HUDEP-2 (cell line): ENCODE measurements at regions not wholly inside any gene's neighbourhood (a gene's known extent, or its start where the extent isn't known, plus 50 kb on each side); places are given as distances from the start of the nearest gene placed in this dataset.

Experiments used
- DNase-seq, 76 experiments: peaks; one replicate each; lab custom pipeline; 2025; ENCODE audit not compliant: unreplicated experiment in 76 of 76; lab: John Stamatoyannopoulos, UW

DNA sequence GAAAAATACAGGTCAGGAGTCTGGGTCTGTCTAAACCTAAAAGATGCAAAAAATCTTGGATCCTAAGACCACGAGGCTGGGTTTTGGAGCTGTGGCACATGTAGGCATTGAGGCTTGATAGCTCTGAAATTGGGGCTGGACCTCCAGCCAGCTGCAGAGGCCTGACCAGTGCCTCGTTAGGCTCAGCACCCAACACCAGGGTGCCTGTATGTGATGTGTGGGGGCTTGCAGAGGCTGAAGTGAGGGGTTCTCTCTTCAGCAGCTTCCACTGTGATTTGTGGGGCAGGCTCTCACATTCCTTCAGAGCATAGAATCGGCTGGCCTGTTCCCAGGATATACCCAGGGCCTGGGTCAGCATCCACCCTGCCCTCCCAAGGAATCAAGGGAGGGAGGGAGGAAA is 247.8 kb downstream of the BUB3 start:
- DNase-seq: no peak

DNA sequence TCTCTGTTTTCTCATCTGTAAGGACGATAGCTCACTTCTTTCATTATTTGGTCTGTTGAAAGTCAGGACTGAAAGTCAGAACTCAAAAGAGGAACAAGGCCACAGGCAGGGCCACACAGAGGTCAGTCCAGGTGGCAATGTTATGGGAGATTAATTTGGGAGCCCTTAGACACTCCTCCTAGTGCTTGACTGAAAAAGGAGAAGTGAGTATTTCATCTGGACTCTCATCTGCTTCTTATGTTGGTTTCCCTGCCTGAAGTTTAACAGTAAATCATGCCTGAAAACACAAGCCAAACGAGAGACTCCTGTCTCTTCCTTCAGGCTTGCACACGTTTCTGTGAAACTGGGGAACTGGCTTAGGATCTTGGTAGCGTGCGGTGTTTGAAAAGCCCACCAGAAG is 248.5 kb downstream of the BUB3 start:
- no peak for DNase-seq

GRCh38 chr10:123404357-123404756 is 250.2 kb downstream of the BUB3 start:
- DNase-seq: no peak

- DNase-seq: no peak
Observed at GRCh38 chr10:123408660-123409059, 254.5 kb downstream of the BUB3 start.

- no peak for DNase-seq
Observed at GRCh38 chr10:123409426-123409825, 255.2 kb downstream of the BUB3 start.

GRCh38 chr10:123409884-123410283 is 255.7 kb downstream of the BUB3 start:
- DNase-seq: no peak

GRCh38 chr10:123413353-123413752 is 252.8 kb upstream of the GPR26 start:
- no peak for DNase-seq

DNA sequence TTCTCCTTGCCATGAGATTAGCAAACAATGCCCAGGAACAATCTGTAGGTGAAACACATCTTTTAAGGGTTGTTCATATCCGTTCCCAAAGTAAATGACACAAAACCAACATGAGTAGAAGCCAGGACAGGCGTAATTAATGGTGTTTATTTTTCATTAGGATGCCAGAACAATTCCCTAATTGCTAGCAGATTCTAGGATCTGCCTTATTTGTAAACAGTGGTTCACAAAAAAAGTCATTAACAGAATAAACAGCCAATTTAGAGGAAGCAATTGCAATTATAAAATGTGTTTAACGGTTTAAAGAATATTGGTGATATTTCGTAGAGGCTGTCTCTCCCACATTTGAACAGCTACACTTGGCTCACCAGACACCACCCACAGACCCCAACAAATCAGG is 250.6 kb upstream of the GPR26 start:
- DNase-seq: no peak

DNA sequence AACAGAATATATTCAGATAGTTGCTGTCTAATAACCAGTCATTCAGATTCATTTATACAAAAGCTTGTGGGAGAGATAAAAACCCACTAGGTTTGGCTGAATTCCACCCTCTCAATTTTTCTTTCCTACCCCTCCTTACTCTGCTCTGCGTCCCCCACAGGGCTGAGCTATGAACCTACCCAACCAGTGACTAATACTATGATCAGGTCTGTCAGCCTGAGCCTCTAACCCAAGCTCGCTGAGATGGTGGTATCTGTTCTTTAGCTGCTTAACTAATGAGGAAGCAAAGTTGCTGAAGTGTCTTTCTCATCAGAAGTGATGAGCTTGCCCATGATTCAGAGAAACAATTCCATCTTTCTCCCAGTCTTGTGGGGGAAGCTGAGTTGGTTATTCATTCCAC is 248.7 kb upstream of the GPR26 start:
- DNase-seq: no peak

DNA sequence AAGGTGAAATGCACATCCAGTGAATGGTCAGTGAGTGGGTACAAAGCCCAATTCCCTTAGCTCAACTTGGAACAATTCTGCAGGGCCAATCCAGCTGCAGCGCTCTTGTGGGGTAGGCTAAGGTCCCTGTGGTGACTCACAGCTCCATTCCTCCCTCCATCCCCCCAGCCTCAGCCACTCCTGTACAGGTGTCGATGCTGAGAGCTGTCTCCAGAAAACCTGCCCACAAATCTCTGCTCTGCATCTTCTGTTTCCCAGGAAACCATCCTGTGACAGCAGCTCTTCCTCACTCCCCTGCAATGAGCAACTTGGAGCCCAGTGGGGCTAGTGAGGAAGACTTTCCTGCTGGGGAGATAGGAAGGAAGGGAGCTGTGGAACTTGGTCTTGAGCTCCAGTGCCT is 244.7 kb upstream of the GPR26 start:
- DNase-seq: no peak

DNA sequence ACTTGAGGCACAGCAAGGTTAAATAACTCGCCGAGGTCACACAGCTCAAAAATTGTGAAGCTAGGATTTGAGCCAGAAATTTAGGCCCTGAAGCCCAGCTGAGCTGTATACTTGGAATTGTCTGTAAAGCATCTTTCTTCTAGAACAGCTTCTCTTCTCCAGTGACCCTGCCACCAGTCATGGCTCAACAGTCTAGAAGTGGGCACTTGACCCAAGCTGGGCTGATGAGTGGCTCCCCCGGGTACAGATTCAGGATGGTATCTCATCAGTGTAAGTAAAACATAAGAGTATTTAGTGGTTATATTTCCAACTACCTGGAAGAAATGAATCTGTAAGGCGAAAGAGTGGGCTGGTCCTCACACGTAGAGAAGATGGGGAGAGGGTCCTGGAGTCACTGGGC is 243.9 kb upstream of the GPR26 start:
- no peak for DNase-seq

- DNase-seq: no peak
Observed at GRCh38 chr10:123424537-123424936, 241.6 kb upstream of the GPR26 start.

DNA sequence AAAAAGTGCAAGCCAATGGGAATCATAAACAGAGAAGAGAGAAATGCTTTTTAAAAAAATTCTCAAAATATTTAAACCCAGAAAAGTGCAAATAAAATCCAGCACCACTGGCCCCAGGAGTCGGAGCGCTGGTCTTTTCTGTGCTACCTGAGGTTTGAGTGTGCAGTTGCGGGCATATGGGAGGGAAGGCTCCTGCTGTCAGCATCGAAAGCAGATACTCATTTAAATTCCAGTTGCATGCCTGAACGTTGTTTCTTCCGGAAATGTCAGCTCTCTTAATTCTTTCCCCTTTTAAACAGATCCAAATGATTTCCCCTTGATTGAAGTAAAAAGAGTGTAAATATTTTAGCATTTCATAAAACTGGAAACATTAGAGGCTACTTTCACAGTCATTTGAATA is 240.5 kb upstream of the GPR26 start:
- no peak for DNase-seq

DNA sequence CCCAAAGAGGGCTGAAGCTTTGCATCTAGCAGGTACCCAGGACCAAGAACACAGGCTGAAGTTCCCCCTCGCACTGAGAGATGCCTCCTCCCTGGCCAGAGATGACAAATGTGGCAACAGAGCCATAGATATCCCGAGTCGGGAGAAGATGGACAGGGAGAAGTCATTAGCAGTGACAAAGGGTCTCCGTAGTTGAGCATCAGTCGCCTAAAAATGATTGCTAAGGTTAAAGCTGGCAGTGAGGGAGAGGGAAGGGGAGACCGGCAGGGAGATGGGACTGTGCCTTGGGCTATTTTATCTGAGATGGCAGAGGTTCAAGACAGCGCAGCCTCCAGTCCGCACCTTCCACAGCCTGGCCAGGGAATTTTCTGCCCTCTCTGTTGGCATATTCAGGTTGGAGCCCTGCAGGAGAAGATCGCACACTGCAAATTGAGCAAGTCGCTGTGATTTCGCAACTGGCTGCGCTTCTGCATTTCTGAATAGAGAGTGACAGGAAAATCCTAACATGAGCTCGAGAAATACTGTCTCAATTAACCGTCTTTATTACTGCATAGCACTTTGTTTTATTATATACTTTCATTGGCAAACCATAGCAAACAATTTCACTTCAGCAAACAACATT is 238.9 kb upstream of the GPR26 start:
- no peak for DNase-seq

DNA sequence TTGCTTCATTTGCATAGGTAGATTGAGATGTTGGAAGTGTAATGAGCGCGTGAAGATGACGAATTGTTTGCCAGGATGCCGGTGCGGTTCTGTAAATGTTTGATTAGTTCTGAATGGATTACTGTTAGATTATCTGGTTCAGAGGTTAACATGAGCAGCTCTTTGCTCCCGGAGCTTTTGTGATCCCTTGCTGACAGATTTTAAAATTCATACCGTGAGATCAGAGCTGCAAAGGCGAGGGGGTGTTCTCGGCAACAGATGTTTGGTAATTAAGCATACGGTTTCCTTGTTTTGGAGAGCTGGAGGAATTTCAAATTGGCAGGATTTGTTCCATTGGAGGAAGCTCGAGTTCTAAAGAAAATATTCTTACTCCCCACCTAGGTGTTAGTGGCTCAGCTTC is 237.8 kb upstream of the GPR26 start:
- no peak for DNase-seq

DNA sequence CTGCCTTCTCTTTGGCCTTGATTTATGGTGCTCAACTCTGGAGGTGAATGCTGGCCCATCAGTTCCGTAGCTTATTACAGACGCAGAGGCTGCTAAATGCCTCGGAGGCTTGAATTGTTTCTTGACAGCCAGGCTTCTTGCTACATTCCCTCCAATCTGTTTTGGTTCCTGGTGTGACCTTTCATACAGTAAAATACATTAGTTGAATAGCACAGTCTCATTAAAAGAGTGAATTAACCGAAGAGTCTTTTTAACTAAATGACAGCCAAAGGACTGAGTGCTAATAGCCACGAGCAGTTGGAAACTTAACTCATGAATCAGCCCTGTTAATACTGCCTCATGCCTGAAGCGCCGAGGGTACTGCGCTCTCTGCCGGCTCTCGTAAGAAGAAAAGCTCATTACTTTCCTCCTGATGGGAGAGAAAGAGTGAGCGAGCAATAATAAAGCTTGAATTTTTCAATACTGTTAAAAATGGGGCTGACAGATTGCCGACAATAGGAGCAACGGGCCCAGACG is 236.4 kb upstream of the GPR26 start:
- no peak for DNase-seq

- no peak for DNase-seq
Observed at GRCh38 chr10:123433539-123433938, 232.6 kb upstream of the GPR26 start.

DNA sequence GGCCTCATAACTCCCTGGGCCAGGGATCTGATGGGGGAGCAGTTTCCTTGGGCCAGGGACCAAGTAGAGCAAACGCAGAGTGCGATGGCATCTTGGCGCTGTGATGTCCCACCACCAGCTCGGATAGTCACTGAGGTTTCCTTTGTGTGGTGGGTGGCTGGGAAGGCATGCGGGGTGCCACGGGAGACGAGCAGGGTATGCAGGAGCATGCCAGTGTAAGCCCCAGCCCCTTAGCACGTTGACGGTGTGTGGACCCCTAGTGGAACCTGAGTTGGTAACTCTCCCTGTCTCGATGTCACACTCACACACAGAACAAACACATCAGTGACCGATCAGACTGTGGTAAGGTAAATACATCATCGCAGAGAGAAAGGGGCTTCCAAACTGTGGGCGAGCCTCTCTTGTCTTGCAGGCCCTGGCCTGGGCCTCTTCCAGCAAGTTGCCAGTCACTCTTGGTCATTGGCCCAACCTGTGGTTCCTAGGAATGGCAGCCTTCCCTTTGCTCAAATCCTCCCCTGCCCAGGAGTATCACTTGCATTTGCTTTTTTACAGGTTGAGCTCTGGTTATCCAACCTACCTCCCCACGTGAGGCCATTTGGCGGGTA is 231.6 kb upstream of the GPR26 start:
- DNase-seq: no peak

DNA sequence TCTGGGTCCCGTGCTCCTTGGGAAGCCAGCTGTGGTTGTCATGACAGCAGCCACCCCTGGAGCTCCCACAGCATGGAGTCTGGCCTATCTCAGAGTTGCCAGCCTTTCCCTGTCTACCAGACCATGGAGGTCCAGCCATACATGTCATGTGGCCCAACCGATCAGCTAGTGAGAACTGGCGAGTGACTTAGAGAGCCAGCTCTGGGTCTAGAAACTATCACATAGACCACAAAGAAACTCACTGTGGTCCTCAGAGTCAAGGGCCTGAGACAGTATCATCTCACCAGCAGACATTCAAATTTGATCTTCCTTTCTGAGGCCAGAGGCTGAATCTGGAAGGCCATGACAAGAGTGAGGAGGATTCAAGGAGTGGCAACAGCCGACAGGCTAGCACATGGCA is 223.3 kb upstream of the GPR26 start:
- DNase-seq: no peak

DNA sequence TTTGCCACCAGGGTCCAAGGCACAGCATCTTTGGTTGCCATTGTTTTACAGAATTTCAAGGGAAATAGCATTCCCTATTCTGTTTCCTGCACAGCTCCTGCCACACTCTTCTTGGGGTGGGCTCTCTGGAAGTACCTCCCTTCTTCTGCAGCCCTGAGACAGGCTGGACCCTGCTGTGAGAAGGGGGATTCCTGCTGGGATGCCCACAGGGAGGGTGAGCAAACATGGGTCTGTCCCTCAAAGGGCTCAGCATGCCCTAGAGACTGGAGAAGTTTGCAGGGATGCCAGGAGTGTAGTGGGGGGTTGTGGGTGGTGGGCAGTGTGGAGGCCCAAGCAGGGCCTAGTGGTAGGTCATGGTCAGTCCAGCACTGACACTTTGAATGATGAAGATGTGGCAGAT is 222.2 kb upstream of the GPR26 start:
- DNase-seq: no peak

GRCh38 chr10:123445261-123445775 is 220.8 kb upstream of the GPR26 start:
- no peak for DNase-seq

DNA sequence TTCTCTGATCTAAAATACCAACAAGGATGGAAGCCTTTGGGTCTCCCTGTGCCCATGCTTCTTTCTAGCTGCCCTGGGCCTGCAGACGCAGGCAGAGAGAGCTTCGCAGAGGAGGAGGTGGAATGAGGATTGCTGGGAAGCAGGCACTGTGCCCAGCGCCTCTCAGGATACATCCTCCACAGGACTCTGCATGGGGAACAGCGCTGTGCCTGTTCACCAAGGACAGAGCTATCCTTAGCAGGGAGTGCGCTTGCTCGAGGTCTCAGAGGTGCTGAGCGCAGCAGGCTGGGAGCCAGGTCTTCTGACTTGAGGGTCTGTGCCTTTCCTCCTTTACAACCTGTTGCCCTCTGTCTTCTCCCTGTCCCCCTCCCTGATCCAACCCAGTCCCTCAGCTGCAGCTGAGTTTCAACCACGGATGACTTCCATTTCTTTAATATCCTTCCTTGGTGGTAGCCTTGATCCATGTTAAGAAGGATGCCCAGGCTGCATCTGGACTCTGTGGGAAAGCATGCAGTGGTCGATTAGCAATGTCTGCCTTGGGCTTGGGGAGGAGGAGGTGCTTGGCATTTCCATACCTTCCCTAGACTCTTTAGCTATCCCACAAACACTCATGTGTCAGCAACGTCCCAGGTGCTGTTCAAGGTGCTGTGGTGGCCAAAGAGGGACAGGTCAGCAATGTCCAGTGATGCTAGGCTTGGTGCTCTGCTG is 219.6 kb upstream of the GPR26 start:
- no peak for DNase-seq
